NK-92 treated with Interleukin-12 subunit alpha and Interleukin-12 subunit beta, amount 100 ng/mL, for 24 hours (cell line): ENCODE measurements at regions not wholly inside any gene's neighbourhood (a gene's known extent, or its start where the extent isn't known, plus 50 kb on each side); places are given as distances from the start of the nearest gene placed in this dataset.

ENCODE experiments used
- DNase-seq: peaks from one replicate; lab custom pipeline; 2025; lab: John Stamatoyannopoulos, UW

GRCh38 chr18:27826101-27826500 is 350.8 kb downstream of the CDH2 start:
- no peak for DNase-seq

GRCh38 chr18:27825689-27826088 is 351.2 kb downstream of the CDH2 start:
- DNase-seq, result no peak

- DNase-seq, result no peak
These were observed 351.9 kb downstream of the CDH2 start for GRCh38 chr18:27824841-27825681.

GRCh38 chr18:27824275-27824674 is 352.7 kb downstream of the CDH2 start:
- DNase-seq, result no peak

- DNase-seq, result no peak
These were observed 353.9 kb downstream of the CDH2 start for GRCh38 chr18:27823053-27823452.

GRCh38 chr18:27808683-27809082 is 368.2 kb downstream of the CDH2 start:
- no peak for DNase-seq

- no peak for DNase-seq
These were observed 373.0 kb downstream of the CDH2 start for GRCh38 chr18:27803957-27804356.

- no peak for DNase-seq
These were observed 379.4 kb downstream of the CDH2 start for GRCh38 chr18:27797484-27797883.

- no peak for DNase-seq
These were observed 382.6 kb downstream of the CDH2 start for GRCh38 chr18:27794181-27794926.

- no peak for DNase-seq
These were observed 383.7 kb downstream of the CDH2 start for GRCh38 chr18:27793013-27793785.

- DNase-seq, result no peak
These were observed 387.5 kb downstream of the CDH2 start for GRCh38 chr18:27789406-27789805.

GRCh38 chr18:27787547-27787946 is 389.4 kb downstream of the CDH2 start:
- DNase-seq, result no peak

GRCh38 chr18:27785815-27786471 is 391.0 kb downstream of the CDH2 start:
- DNase-seq, result no peak

- DNase-seq, result no peak
These were observed 396.7 kb downstream of the CDH2 start for GRCh38 chr18:27780061-27780745.

- DNase-seq, result no peak
These were observed 398.0 kb downstream of the CDH2 start for GRCh38 chr18:27778925-27779324.

GRCh38 chr18:27778441-27778840 is 398.5 kb downstream of the CDH2 start:
- no peak for DNase-seq

- no peak for DNase-seq
These were observed 404.8 kb downstream of the CDH2 start for GRCh38 chr18:27772081-27772480.

- no peak for DNase-seq
These were observed 405.4 kb downstream of the CDH2 start for GRCh38 chr18:27771571-27771970.

GRCh38 chr18:27769152-27769551 is 407.8 kb downstream of the CDH2 start:
- DNase-seq, result no peak

- DNase-seq, result no peak
These were observed 413.0 kb downstream of the CDH2 start for GRCh38 chr18:27763936-27764335.

- DNase-seq, result no peak
These were observed 413.6 kb downstream of the CDH2 start for GRCh38 chr18:27763341-27763740.
